Choroid plexus epithelial cell (primary cell): ENCODE measurements at regions not wholly inside any gene's neighbourhood (a gene's known extent, or its start where the extent isn't known, plus 50 kb on each side); places are given as distances from the start of the nearest gene placed in this dataset.

Source experiments
- DNase-seq: peaks from one replicate; pipeline ENCODE4 v3.0.0-alpha.2; 2010; ENCODE audit warnings: low read depth
- H3K4me3 ChIP-seq: 2 replicates; pipeline ENCODE4 v1.5.1; 2011; ENCODE audit warnings: low read depth, mild to moderate bottlenecking, control low read depth, low read length, moderate library complexity
- TF ChIP-seq, protein P1 (sequence below): conservative IDR thresholded peaks from 2 replicates; pipeline ENCODE4 v1.5.1; 2011; ENCODE audit warnings: low read depth, mild to moderate bottlenecking, control low read depth, inconsistent platforms, low read length, moderate library complexity

DNA sequence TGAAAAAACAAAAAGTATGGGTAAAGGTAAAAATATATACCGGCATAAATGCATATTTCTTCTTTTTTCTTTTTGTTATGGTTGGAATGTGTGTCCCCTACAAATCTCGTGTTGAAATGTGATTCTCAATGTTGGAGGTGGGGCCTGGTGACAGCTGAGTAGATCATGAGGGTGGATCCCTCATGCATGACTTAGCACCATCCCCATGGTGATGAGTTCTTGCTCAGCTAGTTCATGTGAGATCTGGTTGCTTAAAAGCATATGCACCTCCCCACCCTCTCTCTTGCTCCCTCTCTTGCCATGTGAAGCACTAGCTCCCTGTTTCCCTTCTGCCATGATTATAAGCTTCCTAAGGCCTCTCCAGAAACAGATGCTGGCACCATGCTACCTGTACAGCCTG is 93.3 kb downstream of the HYCC1 start:
- peak; percentile 19 for DNase-seq
- TF ChIP-seq, protein P1, sequence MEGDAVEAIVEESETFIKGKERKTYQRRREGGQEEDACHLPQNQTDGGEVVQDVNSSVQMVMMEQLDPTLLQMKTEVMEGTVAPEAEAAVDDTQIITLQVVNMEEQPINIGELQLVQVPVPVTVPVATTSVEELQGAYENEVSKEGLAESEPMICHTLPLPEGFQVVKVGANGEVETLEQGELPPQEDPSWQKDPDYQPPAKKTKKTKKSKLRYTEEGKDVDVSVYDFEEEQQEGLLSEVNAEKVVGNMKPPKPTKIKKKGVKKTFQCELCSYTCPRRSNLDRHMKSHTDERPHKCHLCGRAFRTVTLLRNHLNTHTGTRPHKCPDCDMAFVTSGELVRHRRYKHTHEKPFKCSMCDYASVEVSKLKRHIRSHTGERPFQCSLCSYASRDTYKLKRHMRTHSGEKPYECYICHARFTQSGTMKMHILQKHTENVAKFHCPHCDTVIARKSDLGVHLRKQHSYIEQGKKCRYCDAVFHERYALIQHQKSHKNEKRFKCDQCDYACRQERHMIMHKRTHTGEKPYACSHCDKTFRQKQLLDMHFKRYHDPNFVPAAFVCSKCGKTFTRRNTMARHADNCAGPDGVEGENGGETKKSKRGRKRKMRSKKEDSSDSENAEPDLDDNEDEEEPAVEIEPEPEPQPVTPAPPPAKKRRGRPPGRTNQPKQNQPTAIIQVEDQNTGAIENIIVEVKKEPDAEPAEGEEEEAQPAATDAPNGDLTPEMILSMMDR = no peak
- no peak overlapping the region for H3K4me3 ChIP-seq

GRCh38 chr7:22913158-22913557 is 90.5 kb upstream of the TOMM7 start:
- H3K4me3 ChIP-seq = no peak overlapping the region
- no peak for DNase-seq
- TF ChIP-seq, protein P1 = no peak

GRCh38 chr7:22911889-22912288 is 89.2 kb upstream of the TOMM7 start:
- DNase-seq = peak; percentile 5
- no peak overlapping the region for H3K4me3 ChIP-seq
- TF ChIP-seq, protein P1 = no peak

- TF ChIP-seq, protein P1 = no peak
- no peak overlapping the region for H3K4me3 ChIP-seq
- no peak for DNase-seq
These were observed 87.3 kb upstream of the TOMM7 start for GRCh38 chr7:22909917-22910316.

GRCh38 chr7:22907805-22908204 is 85.2 kb upstream of the TOMM7 start:
- no peak overlapping the region for H3K4me3 ChIP-seq
- DNase-seq = no peak
- TF ChIP-seq, protein P1 = no peak

GRCh38 chr7:22900784-22901183 is 78.1 kb upstream of the TOMM7 start:
- DNase-seq = no peak
- TF ChIP-seq, protein P1 = no peak

GRCh38 chr7:22900101-22900500 is 77.5 kb upstream of the TOMM7 start:
- TF ChIP-seq, protein P1 = no peak
- H3K4me3 ChIP-seq = no peak overlapping the region
- DNase-seq = no peak

More at GRCh38 chr7:22900784-22901183, 78.1 kb upstream of the TOMM7 start:
- H3K4me3 ChIP-seq = no peak overlapping the region
